HL-60 (cell line): ENCODE measurements at regions not wholly inside any gene's neighbourhood (a gene's known extent, or its start where the extent isn't known, plus 50 kb on each side); places are given as distances from the start of the nearest gene placed in this dataset.

Experiments
- DNase-seq, 2 experiments: peaks; one replicate each; pipeline ENCODE4 v3.0.0-alpha.2; 2010 to 2020; ENCODE audit warnings: low read depth in 1 of 2, low spot score in 1 of 2
- H3K27ac ChIP-seq: fragments of 250-450 bp; sonication (Bioruptor Pico); replicated peaks from 2 replicates; pipeline ENCODE4 v1.5.1; 2020; ENCODE audit warnings: mild to moderate bottlenecking, moderate library complexity
- H3K27me3 ChIP-seq: fragments of 250-450 bp; sonication (Bioruptor Pico); 2 replicates; pipeline ENCODE4 v1.5.1; 2021; ENCODE audit warnings: mild to moderate bottlenecking, moderate library complexity; ENCODE audit not compliant: insufficient read depth, poor library complexity, severe bottlenecking
- H3K4me3 ChIP-seq: replicated peaks from 2 replicates; pipeline ENCODE4 v1.5.1; 2011; ENCODE audit warnings: mild to moderate bottlenecking, control low read depth, low read length; ENCODE audit not compliant: insufficient read depth
- GABPA ChIP-seq: IDR thresholded peaks from 2 replicates; pipeline ENCODE4 v1.6.1; 2012; ENCODE audit warnings: low read depth
- POLR2AphosphoS5 ChIP-seq: IDR thresholded peaks from 2 replicates; pipeline ENCODE4 v1.6.1; 2012; ENCODE audit warnings: low read depth
- REST ChIP-seq: IDR thresholded peaks from 2 replicates; pipeline ENCODE4 v1.6.1; 2012; ENCODE audit warnings: low read depth; ENCODE audit not compliant: insufficient replicate concordance
- SPI1 ChIP-seq: IDR thresholded peaks from 2 replicates; pipeline ENCODE4 v1.6.1; 2012; ENCODE audit warnings: low read depth, mild to moderate bottlenecking, borderline replicate concordance
- TF ChIP-seq, protein P1 (sequence below): IDR thresholded peaks from one replicate; pipeline ENCODE4 v1.5.1; 2011; ENCODE audit warnings: low read length, control low read depth, inconsistent platforms; ENCODE audit not compliant: insufficient read depth

DNA sequence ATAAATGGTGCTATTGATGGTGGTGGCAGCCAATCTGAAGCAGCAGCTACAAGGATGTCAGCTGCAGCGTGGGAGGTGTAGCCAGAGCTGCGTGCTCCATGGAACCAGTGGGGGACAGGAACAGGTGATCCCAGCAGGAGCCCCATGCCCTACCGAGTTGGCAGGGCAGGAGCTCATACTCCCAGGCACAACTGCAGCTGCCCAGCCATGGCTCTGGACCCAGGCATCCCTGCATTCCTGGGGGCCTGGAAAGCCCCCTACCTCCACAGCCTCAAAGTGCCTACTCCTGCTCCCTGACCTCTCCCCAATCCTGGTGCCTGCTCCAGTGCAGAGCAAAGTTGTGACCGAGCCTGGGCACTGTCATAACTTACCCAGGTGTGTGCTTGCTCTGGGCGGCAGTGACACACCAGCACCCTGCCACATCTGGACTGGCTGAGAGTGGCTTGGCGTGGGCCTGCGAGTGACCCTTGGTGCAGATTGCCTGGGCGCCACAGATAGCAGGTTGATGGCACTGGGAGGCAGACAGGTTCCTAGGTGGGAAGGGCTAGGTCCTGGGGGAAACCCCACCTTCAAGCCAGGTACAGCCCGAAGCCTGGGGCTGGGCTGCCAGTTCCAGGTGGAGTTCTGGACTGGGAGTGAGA, 101.1 kb downstream of the DCAF12L2 start:
- TF ChIP-seq REST (no peak), SPI1 (no peak), GABPA (no peak)
- TF ChIP-seq, protein P1, sequence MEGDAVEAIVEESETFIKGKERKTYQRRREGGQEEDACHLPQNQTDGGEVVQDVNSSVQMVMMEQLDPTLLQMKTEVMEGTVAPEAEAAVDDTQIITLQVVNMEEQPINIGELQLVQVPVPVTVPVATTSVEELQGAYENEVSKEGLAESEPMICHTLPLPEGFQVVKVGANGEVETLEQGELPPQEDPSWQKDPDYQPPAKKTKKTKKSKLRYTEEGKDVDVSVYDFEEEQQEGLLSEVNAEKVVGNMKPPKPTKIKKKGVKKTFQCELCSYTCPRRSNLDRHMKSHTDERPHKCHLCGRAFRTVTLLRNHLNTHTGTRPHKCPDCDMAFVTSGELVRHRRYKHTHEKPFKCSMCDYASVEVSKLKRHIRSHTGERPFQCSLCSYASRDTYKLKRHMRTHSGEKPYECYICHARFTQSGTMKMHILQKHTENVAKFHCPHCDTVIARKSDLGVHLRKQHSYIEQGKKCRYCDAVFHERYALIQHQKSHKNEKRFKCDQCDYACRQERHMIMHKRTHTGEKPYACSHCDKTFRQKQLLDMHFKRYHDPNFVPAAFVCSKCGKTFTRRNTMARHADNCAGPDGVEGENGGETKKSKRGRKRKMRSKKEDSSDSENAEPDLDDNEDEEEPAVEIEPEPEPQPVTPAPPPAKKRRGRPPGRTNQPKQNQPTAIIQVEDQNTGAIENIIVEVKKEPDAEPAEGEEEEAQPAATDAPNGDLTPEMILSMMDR = no peak
- H3K4me3 ChIP-seq = no peak overlapping the region
- H3K27me3 ChIP-seq = no peaks in the 10 kb centered on the region
- no peak overlapping the region for H3K27ac ChIP-seq
- DNase-seq = no peak

DNA sequence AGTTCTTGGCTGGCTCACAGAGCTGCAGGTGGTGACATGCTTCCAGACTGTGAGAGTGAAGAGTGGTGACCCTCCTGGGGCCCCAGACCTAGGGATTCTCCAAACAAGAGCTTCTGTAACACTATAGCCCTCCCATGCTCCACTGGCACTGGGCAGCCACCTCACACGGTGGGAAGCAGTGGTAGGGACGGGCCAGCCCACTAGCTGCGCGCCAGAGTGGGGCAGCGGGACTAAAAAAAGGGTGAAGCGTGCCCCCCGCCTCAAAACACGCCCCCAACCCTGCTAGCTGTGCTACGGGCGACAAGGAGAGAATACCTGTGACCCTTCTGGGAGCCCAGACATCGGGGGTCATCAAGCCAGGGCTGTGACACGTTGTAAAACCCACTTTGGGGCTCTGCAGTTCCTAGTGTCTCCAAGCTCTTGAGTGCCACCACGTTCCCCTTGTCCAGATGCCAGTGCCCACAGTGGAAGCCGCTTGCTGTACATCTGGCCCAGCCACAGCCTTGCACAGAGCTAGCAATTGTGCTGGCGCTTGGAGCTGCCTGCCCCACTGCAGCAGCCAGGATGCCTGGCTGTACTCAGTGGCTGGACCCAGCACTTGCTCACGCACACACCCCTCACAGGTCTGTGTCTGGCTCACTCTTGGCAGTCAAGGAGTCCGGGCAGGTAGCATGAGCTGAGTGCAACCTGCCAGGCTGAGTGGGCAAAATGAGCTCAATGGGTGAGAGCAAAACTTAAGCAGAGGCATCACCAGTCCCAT, 100.0 kb downstream of the DCAF12L2 start:
- DNase-seq = no peak
- Histone ChIP-seq H3K27ac (no peak overlapping the region), H3K27me3 (no peaks in the 10 kb centered on the region), H3K4me3 (no peak overlapping the region)
- TF ChIP-seq SPI1 (no peak), GABPA (no peak), POLR2AphosphoS5 (no peak)
- TF ChIP-seq, protein P1 = no peak
